ENCODE measurements at regions not wholly inside any gene's neighbourhood (a gene's known extent, or its start where the extent isn't known, plus 50 kb on each side); places are given as distances from the start of the nearest gene placed in this dataset.

DNA sequence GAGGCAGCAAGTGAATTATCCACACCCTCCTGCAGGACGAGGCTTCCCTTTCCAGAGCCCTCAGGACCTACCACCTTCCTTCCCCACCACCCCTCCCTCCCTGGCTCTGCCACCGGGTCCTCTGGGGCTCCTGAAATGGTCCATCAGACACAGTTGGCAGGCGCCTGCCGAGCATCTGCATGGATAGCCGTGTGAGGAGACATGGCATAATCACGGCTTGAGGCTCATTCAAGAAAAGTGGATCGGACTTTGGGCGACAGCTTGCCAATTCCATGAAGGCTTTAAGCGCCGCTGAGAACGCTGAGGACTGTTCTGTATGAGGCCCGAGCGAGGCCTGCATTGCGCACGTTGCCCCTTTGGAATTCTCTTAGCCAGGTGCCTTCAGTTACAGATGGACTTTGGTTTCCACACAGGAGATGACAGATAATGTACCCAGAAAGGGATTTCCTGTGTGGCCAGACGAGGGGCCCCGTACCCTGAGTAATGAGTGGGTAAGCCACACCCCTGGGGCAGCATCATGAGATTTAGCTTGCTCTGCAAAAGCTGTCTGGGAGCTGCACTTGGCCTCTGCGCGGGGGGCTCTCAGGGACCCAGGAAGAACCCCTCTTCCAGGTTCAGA is 179.8 kb downstream of the OLFM1 start:
- Histone ChIP-seq H3K36me3 (ENCODE audit: control insufficient read depth in 1 of 2, insufficient read depth in 2 of 2, low read depth in 1 of 2, low read length in 2 of 2) (no peaks in the 10 kb centered on the region), H3K27ac (ENCODE audit: low read length, poor library complexity, severe bottlenecking) (no peak overlapping the region), H3K18ac (ENCODE audit: low read depth in 1 of 2, low read length in 2 of 2) (no peak overlapping the region), H4K8ac (ENCODE audit: low read length) (no peak overlapping the region), H2BK15ac (ENCODE audit: low read depth, poor library complexity, severe bottlenecking) (no peak overlapping the region), H3K14ac (ENCODE audit: low read length in 2 of 2) (no peak overlapping the region), H3K4ac (ENCODE audit: low read depth in 1 of 2, low read length in 2 of 2) (no peak overlapping the region), H3K23ac (ENCODE audit: low read length in 2 of 2) (no peak overlapping the region), H2BK5ac (ENCODE audit: low read depth, low read length, poor library complexity, severe bottlenecking) (no peak overlapping the region), H2AFZ (ENCODE audit: low read depth, low read length) (no peak overlapping the region), H3K4me3 (ENCODE audit: insufficient read depth in 1 of 2, low read depth in 1 of 2, low read length in 2 of 2) (no peak overlapping the region), H4K91ac (ENCODE audit: low read length) (no peak overlapping the region), H3K4me2 (ENCODE audit: low read length, poor library complexity, severe bottlenecking) (no peak overlapping the region), H3K27me3 (ENCODE audit: control insufficient read depth in 1 of 2, insufficient read depth in 1 of 2, low read length in 2 of 2) (peaks cover 0 to 42% of the 10 kb centered on the region in 2 experiments), H2BK12ac (ENCODE audit: low read length in 2 of 2) (no peak overlapping the region), H3K9ac (ENCODE audit: low read length) (no peak overlapping the region), H3K9me3 (ENCODE audit: control insufficient read depth, low read length) (no peaks in the 10 kb centered on the region), H3K79me1 (replicated peaks; ENCODE audit: low read length, poor library complexity, severe bottlenecking) (no peaks in the 10 kb centered on the region), H2BK120ac (ENCODE audit: low read depth, low read length) (no peak overlapping the region), H3K4me1 (ENCODE audit: control insufficient read depth, insufficient read depth, low read depth, low read length) (no peaks in the 10 kb centered on the region), H2AK5ac (ENCODE audit: low read length, severe bottlenecking) (no peak overlapping the region)
- no peak for DNase-seq
- 77% methylated on average over 19 of the region's 19 CpGs for WGBS

DNA sequence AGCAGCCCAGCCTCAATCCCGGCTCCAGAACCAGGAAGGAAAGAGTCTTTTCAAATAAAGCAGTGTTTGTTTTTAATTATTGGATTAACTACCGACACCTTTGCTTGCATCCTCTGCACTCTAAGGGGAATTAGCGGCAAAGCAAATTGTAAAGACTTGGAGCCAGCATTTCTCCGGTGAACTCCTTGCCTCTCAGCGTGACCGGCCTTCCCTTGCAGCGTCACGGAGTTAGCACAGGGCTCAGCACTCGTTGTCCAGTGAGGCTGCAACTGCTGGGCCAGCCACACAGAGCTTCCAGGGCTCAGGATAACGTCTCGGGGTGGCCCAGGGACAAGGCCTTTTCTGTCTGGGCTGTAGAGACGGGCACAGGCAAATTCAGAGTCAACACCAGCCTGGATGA is 180.6 kb downstream of the OLFM1 start:
- H3K27ac ChIP-seq (ENCODE audit: low read length, poor library complexity, severe bottlenecking) = no peak overlapping the region
- no peak overlapping the region for H3K23ac ChIP-seq (ENCODE audit: low read length in 2 of 2)
- H3K9me3 ChIP-seq (ENCODE audit: control insufficient read depth, low read length) = no peaks in the 10 kb centered on the region

DNA sequence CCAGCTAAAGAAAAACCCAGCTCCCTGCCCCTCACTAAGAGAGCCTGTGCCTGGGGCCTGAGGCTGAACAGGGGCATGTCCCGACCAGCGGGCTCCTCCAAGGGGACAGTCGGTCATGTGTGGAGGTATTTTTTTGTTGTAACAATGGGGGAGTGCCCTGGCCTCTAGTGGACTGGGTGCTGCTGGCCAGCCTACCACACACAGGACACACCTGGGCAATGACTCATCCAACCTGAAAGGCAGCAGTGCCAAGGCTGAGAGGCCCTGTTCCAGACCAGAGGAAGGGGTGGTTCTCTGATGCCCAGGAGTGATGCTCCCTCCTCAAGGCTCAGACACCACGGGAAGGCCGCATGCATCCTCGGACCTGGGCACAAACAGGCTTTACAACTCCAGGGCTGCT is 181.5 kb downstream of the OLFM1 start:
- Histone ChIP-seq H3K4ac (ENCODE audit: low read depth in 1 of 2, low read length in 2 of 2) (no peak overlapping the region), H3K9ac (ENCODE audit: low read length) (no peak overlapping the region), H3K23ac (ENCODE audit: low read length in 2 of 2) (no peak overlapping the region), H2BK12ac (ENCODE audit: low read length in 2 of 2) (no peak overlapping the region), H3K4me2 (ENCODE audit: low read length, poor library complexity, severe bottlenecking) (no peak overlapping the region), H2BK5ac (ENCODE audit: low read depth, low read length, poor library complexity, severe bottlenecking) (no peak overlapping the region), H2BK15ac (ENCODE audit: low read depth, poor library complexity, severe bottlenecking) (no peak overlapping the region), H3K4me1 (ENCODE audit: control insufficient read depth, insufficient read depth, low read depth, low read length) (no peaks in the 10 kb centered on the region), H4K91ac (ENCODE audit: low read length) (no peak overlapping the region), H2BK120ac (ENCODE audit: low read depth, low read length) (no peak overlapping the region), H3K18ac (ENCODE audit: low read depth in 1 of 2, low read length in 2 of 2) (no peak overlapping the region), H3K36me3 (ENCODE audit: control insufficient read depth in 1 of 2, insufficient read depth in 2 of 2, low read depth in 1 of 2, low read length in 2 of 2) (no peaks in the 10 kb centered on the region), H3K27me3 (ENCODE audit: control insufficient read depth in 1 of 2, insufficient read depth in 1 of 2, low read length in 2 of 2) (peaks cover 0 to 41% of the 10 kb centered on the region in 2 experiments), H2AFZ (ENCODE audit: low read depth, low read length) (no peak overlapping the region), H4K8ac (ENCODE audit: low read length) (no peak overlapping the region), H3K27ac (ENCODE audit: low read length, poor library complexity, severe bottlenecking) (no peak overlapping the region), H3K4me3 (ENCODE audit: insufficient read depth in 1 of 2, low read depth in 1 of 2, low read length in 2 of 2) (no peak overlapping the region), H2AK5ac (ENCODE audit: low read length, severe bottlenecking) (no peak overlapping the region), H3K79me1 (replicated peaks; ENCODE audit: low read length, poor library complexity, severe bottlenecking) (no peaks in the 10 kb centered on the region), H3K14ac (ENCODE audit: low read length in 2 of 2) (no peak overlapping the region), H3K9me3 (ENCODE audit: control insufficient read depth, low read length) (no peaks in the 10 kb centered on the region)
- 84% methylated on average over 6 of the region's 6 CpGs for WGBS
- no peak for DNase-seq

More for the DNA sequence above, 180.6 kb downstream of the OLFM1 start:
- no peak overlapping the region for H3K4me3 ChIP-seq (ENCODE audit: insufficient read depth in 1 of 2, low read depth in 1 of 2, low read length in 2 of 2)
- no peak for DNase-seq
- no peak overlapping the region for H4K8ac ChIP-seq (ENCODE audit: low read length)
- H2BK12ac ChIP-seq (ENCODE audit: low read length in 2 of 2) = no peak overlapping the region
- no peak overlapping the region for H4K91ac ChIP-seq (ENCODE audit: low read length)
- H2BK5ac ChIP-seq (ENCODE audit: low read depth, low read length, poor library complexity, severe bottlenecking) = no peak overlapping the region
- no peaks in the 10 kb centered on the region for H3K79me1 ChIP-seq (replicated peaks; ENCODE audit: low read length, poor library complexity, severe bottlenecking)
- no peak overlapping the region for H3K14ac ChIP-seq (ENCODE audit: low read length in 2 of 2)
- H3K27me3 ChIP-seq (ENCODE audit: control insufficient read depth in 1 of 2, insufficient read depth in 1 of 2, low read length in 2 of 2) = peaks cover 0 to 43% of the 10 kb centered on the region in 2 experiments
- H2AFZ ChIP-seq (ENCODE audit: low read depth, low read length) = no peak overlapping the region
- no peak overlapping the region for H3K4ac ChIP-seq (ENCODE audit: low read depth in 1 of 2, low read length in 2 of 2)
- no peak overlapping the region for H2BK15ac ChIP-seq (ENCODE audit: low read depth, poor library complexity, severe bottlenecking)
- H3K4me1 ChIP-seq (ENCODE audit: control insufficient read depth, insufficient read depth, low read depth, low read length) = no peaks in the 10 kb centered on the region
- no peak overlapping the region for H2AK5ac ChIP-seq (ENCODE audit: low read length, severe bottlenecking)
- H3K9ac ChIP-seq (ENCODE audit: low read length) = no peak overlapping the region
- H3K18ac ChIP-seq (ENCODE audit: low read depth in 1 of 2, low read length in 2 of 2) = no peak overlapping the region
- no peaks in the 10 kb centered on the region for H3K36me3 ChIP-seq (ENCODE audit: control insufficient read depth in 1 of 2, insufficient read depth in 2 of 2, low read depth in 1 of 2, low read length in 2 of 2)
- no peak overlapping the region for H3K4me2 ChIP-seq (ENCODE audit: low read length, poor library complexity, severe bottlenecking)
- 74% methylated on average over 11 of the region's 12 CpGs for WGBS
- H2BK120ac ChIP-seq (ENCODE audit: low read depth, low read length) = no peak overlapping the region

GRCh38 chr9:135269912-135270830 is 182.7 kb downstream of the OLFM1 start:
- Histone ChIP-seq H2BK120ac (ENCODE audit: low read depth, low read length) (no peak overlapping the region), H4K91ac (ENCODE audit: low read length) (no peak overlapping the region), H4K8ac (ENCODE audit: low read length) (no peak overlapping the region), H2BK12ac (ENCODE audit: low read length in 2 of 2) (no peak overlapping the region), H2BK15ac (ENCODE audit: low read depth, poor library complexity, severe bottlenecking) (no peak overlapping the region), H3K9me3 (ENCODE audit: control insufficient read depth, low read length) (no peaks in the 10 kb centered on the region), H2AK5ac (ENCODE audit: low read length, severe bottlenecking) (no peak overlapping the region), H3K9ac (ENCODE audit: low read length) (no peak overlapping the region), H3K36me3 (ENCODE audit: control insufficient read depth in 1 of 2, insufficient read depth in 2 of 2, low read depth in 1 of 2, low read length in 2 of 2) (no peaks in the 10 kb centered on the region), H3K4me1 (ENCODE audit: control insufficient read depth, insufficient read depth, low read depth, low read length) (no peaks in the 10 kb centered on the region), H3K27ac (ENCODE audit: low read length, poor library complexity, severe bottlenecking) (no peak overlapping the region), H2BK5ac (ENCODE audit: low read depth, low read length, poor library complexity, severe bottlenecking) (no peak overlapping the region), H3K27me3 (ENCODE audit: control insufficient read depth in 1 of 2, insufficient read depth in 1 of 2, low read length in 2 of 2) (peaks cover 0 to 50% of the 10 kb centered on the region in 2 experiments), H3K4me2 (ENCODE audit: low read length, poor library complexity, severe bottlenecking) (no peak overlapping the region), H3K4me3 (ENCODE audit: insufficient read depth in 1 of 2, low read depth in 1 of 2, low read length in 2 of 2) (no peak overlapping the region), H3K4ac (ENCODE audit: low read depth in 1 of 2, low read length in 2 of 2) (no peak overlapping the region), H3K18ac (ENCODE audit: low read depth in 1 of 2, low read length in 2 of 2) (no peak overlapping the region), H3K79me1 (replicated peaks; ENCODE audit: low read length, poor library complexity, severe bottlenecking) (no peaks in the 10 kb centered on the region), H3K23ac (ENCODE audit: low read length in 2 of 2) (no peak overlapping the region), H3K14ac (ENCODE audit: low read length in 2 of 2) (no peak overlapping the region), H2AFZ (ENCODE audit: low read depth, low read length) (no peak overlapping the region)
- WGBS = 85% methylated on average over 20 of the region's 20 CpGs
- DNase-seq = no peak

Data from mesenchymal stem cell (in vitro differentiated cells and primary cell).